SH-SY5Y (cell line): ENCODE measurements at regions not wholly inside any gene's neighbourhood (a gene's known extent, or its start where the extent isn't known, plus 50 kb on each side); places are given as distances from the start of the nearest gene placed in this dataset.

Source experiments
- GATA2 ChIP-seq: IDR thresholded peaks from 2 replicates; pipeline ENCODE4 v1.6.1; 2011; ENCODE audit warnings: mild to moderate bottlenecking, low read depth, low read length
- GATA3 ChIP-seq: IDR thresholded peaks from 2 replicates; pipeline ENCODE4 v1.6.1; 2011; ENCODE audit warnings: low read depth, mild to moderate bottlenecking, low read length, moderate library complexity

GRCh38 chr11:128151780-128152179 lies 435.6 kb downstream of the ETS1 start:
- TF ChIP-seq GATA2 = no peak
- TF ChIP-seq GATA3 = no peak
